Middle frontal gyrus (tissue), 1 donor: ENCODE measurements at regions not wholly inside any gene's neighbourhood (a gene's known extent, or its start where the extent isn't known, plus 50 kb on each side); places are given as distances from the start of the nearest gene placed in this dataset.

Experiments
- DNase-seq: peaks from one replicate; pipeline ENCODE4 v3.0.0-alpha.2; 2015; ENCODE audit warnings: low spot score; ENCODE audit errors: extremely low spot score

GRCh38 chr2:215695861-215696260 is 260.0 kb upstream of the FN1 start:
- no peak for DNase-seq

GRCh38 chr2:215693999-215694580 is 258.2 kb upstream of the FN1 start:
- DNase-seq, result no peak

- no peak for DNase-seq
Observed at GRCh38 chr2:215693193-215693998, 257.5 kb upstream of the FN1 start.

- no peak for DNase-seq
Observed at GRCh38 chr2:215692387-215693079, 256.7 kb upstream of the FN1 start.

GRCh38 chr2:215691346-215691745 is 255.5 kb upstream of the FN1 start:
- DNase-seq, result no peak

GRCh38 chr2:215687149-215688031 is 251.5 kb upstream of the FN1 start:
- DNase-seq, result no peak

GRCh38 chr2:215685238-215685990 is 249.5 kb upstream of the FN1 start:
- no peak for DNase-seq

GRCh38 chr2:215684448-215685237 is 248.8 kb upstream of the FN1 start:
- DNase-seq, result no peak

- DNase-seq, result no peak
Observed at GRCh38 chr2:215683295-215683694, 247.4 kb upstream of the FN1 start.

- DNase-seq, result no peak
Observed at GRCh38 chr2:215681799-215682596, 246.1 kb upstream of the FN1 start.

- no peak for DNase-seq
Observed at GRCh38 chr2:215680605-215681598, 245.0 kb upstream of the FN1 start.

GRCh38 chr2:215678094-215678493 is 242.2 kb upstream of the FN1 start:
- no peak for DNase-seq

- no peak for DNase-seq
Observed at GRCh38 chr2:215677481-215677880, 241.6 kb upstream of the FN1 start.

- no peak for DNase-seq
Observed at GRCh38 chr2:215672406-215672805, 236.5 kb upstream of the FN1 start.

- DNase-seq, result no peak
Observed at GRCh38 chr2:215671691-215672090, 235.8 kb upstream of the FN1 start.

- no peak for DNase-seq
Observed at GRCh38 chr2:215671244-215671643, 235.4 kb upstream of the FN1 start.

- DNase-seq, result no peak
Observed at GRCh38 chr2:215670396-215670795, 234.5 kb upstream of the FN1 start.

- peak; percentile 13 for DNase-seq
Observed at GRCh38 chr2:215668378-215668775, 232.5 kb upstream of the FN1 start.
